Mucosa of descending colon (tissue), 3 donors: ENCODE measurements at regions not wholly inside any gene's neighbourhood (a gene's known extent, or its start where the extent isn't known, plus 50 kb on each side); places are given as distances from the start of the nearest gene placed in this dataset.

Source experiments
- ATAC-seq: fragments of 200-7000 bp; cut with Tn5 transposase; one replicate; pipeline ENCODE4 v1.9.1; 2020; ENCODE audit warnings: mild to moderate bottlenecking, moderate library complexity
- DNase-seq, 3 donors: peaks; one replicate each; pipeline ENCODE4 v3.0.0-alpha.2; 2020
- H3K36me3 ChIP-seq: fragments of 200-600 bp; one replicate; pipeline ENCODE4 v1.8.0; 2021; ENCODE audit warnings: low read depth, mild to moderate bottlenecking
- H3K4me1 ChIP-seq: fragments of 200-600 bp; one replicate; pipeline ENCODE4 v1.8.0; 2021; ENCODE audit warnings: low read depth, mild to moderate bottlenecking
- H3K4me3 ChIP-seq: fragments of 200-600 bp; one replicate; pipeline ENCODE4 v1.8.0; 2021; ENCODE audit warnings: mild to moderate bottlenecking
- H3K9me3 ChIP-seq: fragments of 200-600 bp; one replicate; pipeline ENCODE4 v1.8.0; 2021; ENCODE audit warnings: mild to moderate bottlenecking
- intact Hi-C, 2 donors: fragments of 100-400 bp; cut with DNase I in 1 of 2; cut with micrococcal nuclease in 1 of 2; formaldehyde crosslinking; loops; one replicate each; pipeline versions ENCODE4 v1.11.0 to v1.11.1; 2022; cut with DNase I, micrococcal nuclease
- TF ChIP-seq, protein P1 (sequence below): fragments of 200-600 bp; IDR thresholded peaks from one replicate; pipeline ENCODE4 v1.8.0; 2022; ENCODE audit warnings: antibody characterized with exemption, mild to moderate bottlenecking
- donor health status: DM: no; HTN: no; CAD: no; lungs with moderate emphysema.
- donor health status: DM: no; HTN: no; CAD: no.
- donor health status: DM: no; HTN: yes; CAD: no.

DNA sequence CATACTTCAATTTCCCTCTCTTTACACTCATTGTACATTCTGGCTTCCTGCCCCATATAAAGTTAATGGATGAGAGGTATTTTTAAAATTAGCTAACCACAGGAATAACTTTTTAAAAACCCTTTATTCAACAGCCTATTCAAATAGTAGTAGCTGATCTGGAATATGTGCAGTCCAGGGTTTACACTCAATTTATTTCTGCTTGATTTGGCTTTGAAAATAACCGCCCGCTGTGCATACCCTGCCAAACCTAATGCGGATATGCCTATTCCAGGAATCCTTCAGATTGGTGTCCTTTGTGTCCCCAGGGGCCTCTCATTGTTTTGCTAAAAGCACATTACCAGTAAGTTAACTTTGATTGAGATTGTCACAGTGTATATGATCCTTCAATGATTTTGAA lies 1686.2 kb downstream of the PLA2G4A start:
- TF ChIP-seq, protein P1, sequence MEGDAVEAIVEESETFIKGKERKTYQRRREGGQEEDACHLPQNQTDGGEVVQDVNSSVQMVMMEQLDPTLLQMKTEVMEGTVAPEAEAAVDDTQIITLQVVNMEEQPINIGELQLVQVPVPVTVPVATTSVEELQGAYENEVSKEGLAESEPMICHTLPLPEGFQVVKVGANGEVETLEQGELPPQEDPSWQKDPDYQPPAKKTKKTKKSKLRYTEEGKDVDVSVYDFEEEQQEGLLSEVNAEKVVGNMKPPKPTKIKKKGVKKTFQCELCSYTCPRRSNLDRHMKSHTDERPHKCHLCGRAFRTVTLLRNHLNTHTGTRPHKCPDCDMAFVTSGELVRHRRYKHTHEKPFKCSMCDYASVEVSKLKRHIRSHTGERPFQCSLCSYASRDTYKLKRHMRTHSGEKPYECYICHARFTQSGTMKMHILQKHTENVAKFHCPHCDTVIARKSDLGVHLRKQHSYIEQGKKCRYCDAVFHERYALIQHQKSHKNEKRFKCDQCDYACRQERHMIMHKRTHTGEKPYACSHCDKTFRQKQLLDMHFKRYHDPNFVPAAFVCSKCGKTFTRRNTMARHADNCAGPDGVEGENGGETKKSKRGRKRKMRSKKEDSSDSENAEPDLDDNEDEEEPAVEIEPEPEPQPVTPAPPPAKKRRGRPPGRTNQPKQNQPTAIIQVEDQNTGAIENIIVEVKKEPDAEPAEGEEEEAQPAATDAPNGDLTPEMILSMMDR, result no peak
- intact Hi-C loops, result no loop called here

DNA sequence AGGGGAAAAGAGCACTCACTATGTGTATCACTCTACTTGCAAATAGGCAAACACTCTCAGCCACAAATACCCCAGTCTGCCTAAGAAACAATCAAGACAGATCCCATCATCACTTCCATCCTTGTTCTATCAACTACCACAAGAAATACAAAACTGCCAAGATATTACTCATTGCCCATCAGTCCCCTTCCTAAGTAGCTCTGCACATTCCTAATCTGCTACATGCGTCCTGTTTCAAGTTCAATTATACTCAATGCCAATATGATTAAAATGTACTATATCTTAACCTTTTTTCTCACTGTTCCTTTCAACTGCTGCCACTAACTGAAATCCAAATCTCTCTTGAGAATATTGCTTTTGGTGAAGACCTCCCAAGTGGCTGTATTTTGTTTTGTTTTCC lies 1688.4 kb downstream of the PLA2G4A start:
- intact Hi-C loops, result no loop called here
- H3K9me3 ChIP-seq, result peaks cover 5% of the 10 kb centered on the region
- no peak for ATAC-seq
- no peaks in the 10 kb centered on the region for H3K4me1 ChIP-seq
- no peaks in the 10 kb centered on the region for H3K36me3 ChIP-seq
- DNase-seq, result no peak
- no peak overlapping the region for H3K4me3 ChIP-seq
- TF ChIP-seq, protein P1, result no peak

More for the DNA sequence above, 1686.2 kb downstream of the PLA2G4A start:
- ATAC-seq (no peak), DNase-seq (no peak)
- Histone ChIP-seq H3K4me3 (no peak overlapping the region), H3K36me3 (no peaks in the 10 kb centered on the region), H3K4me1 (no peaks in the 10 kb centered on the region), H3K9me3 (no peaks in the 10 kb centered on the region)

DNA sequence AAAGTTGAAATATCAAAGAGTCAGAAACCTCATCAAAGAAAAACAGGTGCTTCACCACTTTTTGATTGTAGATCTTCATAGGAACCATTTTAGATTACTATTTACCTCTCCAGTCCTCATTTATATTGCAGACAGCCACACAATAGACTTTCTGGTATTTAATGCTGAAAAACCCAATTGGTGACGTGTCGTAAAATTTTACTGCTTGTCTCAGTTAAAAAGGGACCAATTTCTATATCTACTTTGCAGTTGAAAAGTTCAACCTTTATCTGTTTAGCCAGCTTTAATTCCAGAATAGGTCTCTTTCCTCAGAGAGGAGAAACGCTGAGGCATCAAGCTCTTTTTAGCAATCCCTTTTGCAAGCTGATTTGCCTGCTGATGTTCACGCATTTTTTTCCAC lies 1722.4 kb downstream of the PLA2G4A start:
- no peaks in the 10 kb centered on the region for H3K9me3 ChIP-seq
- no peaks in the 10 kb centered on the region for H3K4me1 ChIP-seq
- DNase-seq (no peak), ATAC-seq (no peak)
- H3K36me3 ChIP-seq, result no peaks in the 10 kb centered on the region
- intact Hi-C loops, result no loop called here
- no peak overlapping the region for H3K4me3 ChIP-seq
- TF ChIP-seq, protein P1, result no peak

DNA sequence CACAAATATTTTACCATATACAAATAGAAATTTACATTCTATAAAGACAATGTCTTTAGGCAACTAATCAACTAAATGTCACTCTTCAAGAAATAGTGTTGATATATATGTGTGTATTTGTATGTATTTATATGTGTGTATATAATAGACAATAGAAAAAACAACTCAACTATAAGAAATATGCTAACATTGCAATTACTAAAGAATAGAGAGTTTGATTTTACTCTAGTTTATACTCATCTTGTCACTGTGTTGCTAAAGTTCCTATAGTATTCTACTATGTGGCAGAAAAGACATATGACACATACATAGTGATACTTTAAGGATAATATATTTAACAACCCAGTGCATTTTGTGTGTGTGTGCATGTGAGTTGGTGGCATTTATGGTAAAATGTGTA lies 1728.3 kb downstream of the PLA2G4A start:
- no peaks in the 10 kb centered on the region for H3K4me1 ChIP-seq
- TF ChIP-seq, protein P1, result no peak
- H3K9me3 ChIP-seq, result no peaks in the 10 kb centered on the region
- H3K36me3 ChIP-seq, result no peaks in the 10 kb centered on the region
- ATAC-seq (no peak), DNase-seq (no peak)
- intact Hi-C loops, result no loop called here
- no peak overlapping the region for H3K4me3 ChIP-seq

DNA sequence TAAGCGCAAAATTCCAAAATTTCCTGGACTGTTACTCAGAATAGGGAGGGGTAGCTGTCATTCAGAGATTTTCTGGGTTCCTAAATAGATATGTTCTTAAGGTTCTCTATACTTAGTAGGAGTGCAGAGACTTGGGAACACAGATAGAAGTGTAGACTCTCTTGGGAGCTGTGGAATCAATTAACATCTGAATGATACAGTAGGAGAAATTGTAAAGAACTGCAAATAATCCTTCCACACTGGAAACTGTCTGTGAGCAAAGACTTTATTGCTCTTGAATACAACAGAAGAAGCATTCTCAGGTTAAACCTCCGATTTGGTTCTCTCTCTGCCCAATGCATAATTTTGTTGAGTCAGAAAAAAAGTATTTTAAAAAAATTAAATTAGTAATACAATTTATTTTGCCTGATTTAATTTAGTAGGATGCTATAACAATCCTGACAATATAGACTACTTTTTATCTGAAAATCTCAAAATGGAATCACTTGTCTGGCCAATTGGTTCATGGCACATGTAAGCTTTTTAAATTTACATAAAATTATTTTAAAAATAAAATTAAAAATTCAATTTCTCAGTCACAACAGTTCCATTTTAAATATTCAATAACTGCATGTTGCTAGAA lies 1754.3 kb downstream of the PLA2G4A start:
- DNase-seq (no peak), ATAC-seq (no peak)
- H3K9me3 ChIP-seq, result no peaks in the 10 kb centered on the region
- no peaks in the 10 kb centered on the region for H3K4me1 ChIP-seq
- no peak overlapping the region for H3K4me3 ChIP-seq
- no peaks in the 10 kb centered on the region for H3K36me3 ChIP-seq
- TF ChIP-seq, protein P1, result no peak
- intact Hi-C loops, result no loop called here

DNA sequence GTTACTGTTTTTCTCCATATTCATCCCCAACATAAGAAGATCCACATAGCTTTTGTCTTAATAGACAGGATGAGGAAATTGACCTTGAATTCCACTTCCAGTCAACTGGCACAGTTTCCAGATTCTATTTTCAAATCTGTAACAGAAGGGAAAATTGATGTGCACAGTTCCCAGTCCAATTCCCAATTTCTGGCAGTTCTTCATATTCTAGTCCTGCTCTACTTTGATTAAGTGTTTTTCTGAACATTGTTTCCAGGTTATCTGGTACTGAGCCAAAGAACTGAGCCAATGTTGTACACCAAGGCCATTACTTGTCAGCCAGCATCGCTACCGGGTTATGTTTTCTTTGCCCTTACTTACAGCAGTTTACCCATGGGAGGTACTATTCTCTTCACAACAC lies 1755.4 kb downstream of the PLA2G4A start:
- no peaks in the 10 kb centered on the region for H3K9me3 ChIP-seq
- TF ChIP-seq, protein P1, result no peak
- intact Hi-C loops, result no loop called here
- no peak for ATAC-seq
- no peak for DNase-seq
- no peaks in the 10 kb centered on the region for H3K4me1 ChIP-seq
- no peak overlapping the region for H3K4me3 ChIP-seq
- no peaks in the 10 kb centered on the region for H3K36me3 ChIP-seq
